ENCODE measurements at regions not wholly inside any gene's neighbourhood (a gene's known extent, or its start where the extent isn't known, plus 50 kb on each side); places are given as distances from the start of the nearest gene placed in this dataset.

DNA sequence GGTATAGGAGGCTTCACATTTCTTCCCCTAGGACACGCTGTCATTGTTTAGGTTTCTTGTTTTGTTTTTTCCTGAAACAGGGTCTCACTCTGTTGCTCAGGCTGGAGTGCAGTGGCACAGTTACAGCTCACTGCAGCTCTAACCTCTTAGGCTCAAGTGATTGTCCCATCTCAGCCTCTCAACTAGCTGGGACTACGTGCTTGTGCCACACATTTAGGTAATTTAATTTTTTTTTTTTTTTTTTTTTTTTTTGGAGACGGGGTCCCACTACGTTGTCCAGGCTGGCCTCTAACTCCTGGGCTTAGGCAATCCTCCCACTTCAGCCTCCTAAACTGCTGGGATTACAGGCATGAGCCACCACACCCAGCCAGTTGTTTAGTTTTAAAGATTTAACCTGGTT is 66.2 kb downstream of the EXOSC2 start:
- no TSS peak for BruUV-seq (replicated peaks)

DNA sequence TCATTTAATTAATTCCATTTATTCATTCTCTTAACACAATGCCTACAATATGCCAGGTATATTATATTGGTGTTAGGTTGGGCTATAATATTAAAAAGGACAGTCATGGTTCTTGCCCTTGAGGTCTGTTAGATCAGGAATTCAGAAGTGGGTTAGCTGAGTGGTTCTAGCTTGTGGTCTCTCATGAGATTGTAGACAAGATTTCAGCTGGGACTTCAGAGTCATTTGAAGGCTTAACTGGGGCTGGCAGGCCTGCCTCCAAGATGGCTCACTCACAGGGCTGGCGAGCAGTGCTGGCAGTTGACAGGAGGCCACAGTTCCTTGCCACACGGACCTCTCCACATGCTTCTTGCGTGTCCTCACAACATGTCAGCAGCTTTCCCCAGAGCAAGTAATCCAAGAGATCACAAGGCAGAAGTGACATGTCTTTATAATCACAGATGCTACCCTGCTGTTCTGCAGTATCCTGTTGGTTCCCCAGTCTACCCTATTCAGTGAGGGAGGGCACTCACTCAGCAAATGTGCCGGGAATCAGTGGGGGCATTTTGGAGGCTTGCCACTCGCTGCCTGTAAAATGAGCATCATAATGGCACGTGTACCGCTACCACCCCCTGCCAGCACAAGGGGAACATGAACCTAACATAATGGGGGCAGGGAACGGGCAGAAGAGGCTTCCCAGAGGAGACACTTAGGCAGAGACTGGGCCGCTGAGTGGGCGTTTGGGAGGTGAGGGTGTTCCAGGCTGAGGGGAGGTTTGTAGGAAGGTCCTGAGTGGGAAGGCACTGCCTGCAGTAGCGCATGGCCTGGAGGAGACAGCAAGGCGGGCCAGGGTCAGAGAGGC is 70.0 kb downstream of the EXOSC2 start:
- no peak for DNase-seq
- no peak overlapping the region for H3K27ac ChIP-seq
- CTCF ChIA-PET = interaction anchor here (0.6 kb wide), 1 partner anchor 155 kb away, joined by 5 read pairs; no protein-coding TSS in a partner anchor

More for the DNA sequence above, 66.2 kb downstream of the EXOSC2 start:
- no peak overlapping the region for H3K4me2 ChIP-seq
- no peak overlapping the region for H3K27ac ChIP-seq
- H3K4me1 ChIP-seq (replicated peaks; ENCODE audit: insufficient read depth) = no peaks in the 10 kb centered on the region
- no peaks in the 10 kb centered on the region for H3K9me2 ChIP-seq (ENCODE audit: insufficient read depth)
- no peaks in the 10 kb centered on the region for H3F3A ChIP-seq (ENCODE audit: insufficient read depth, low read depth)
- ChIA-PET CTCF (no interaction called here), POLR2A (ENCODE audit: unreplicated experiment) (no interaction called here)
- H2AFZ ChIP-seq = no peak overlapping the region
- H3K36me3 ChIP-seq (ENCODE audit: low read depth) = no peaks in the 10 kb centered on the region
- intact Hi-C loops (cut with micrococcal nuclease; ENCODE audit: unreplicated experiment) = no loop called here
- no peaks in the 10 kb centered on the region for H3K9me3 ChIP-seq (ENCODE audit: insufficient read depth, low read depth)
- DNase-seq = no peak
- peaks cover 16% of the 10 kb centered on the region; the same call in 1 of the 2 replicates for H4K20me1 ChIP-seq (ENCODE audit: insufficient read depth)
- H3K4me3 ChIP-seq = no peak overlapping the region
- no peaks in the 10 kb centered on the region for H3K79me2 ChIP-seq (ENCODE audit: low read depth)
- H3K27me3 ChIP-seq (ENCODE audit: insufficient read depth, low read depth) = no peaks in the 10 kb centered on the region
- TF ChIP-seq, protein P1, sequence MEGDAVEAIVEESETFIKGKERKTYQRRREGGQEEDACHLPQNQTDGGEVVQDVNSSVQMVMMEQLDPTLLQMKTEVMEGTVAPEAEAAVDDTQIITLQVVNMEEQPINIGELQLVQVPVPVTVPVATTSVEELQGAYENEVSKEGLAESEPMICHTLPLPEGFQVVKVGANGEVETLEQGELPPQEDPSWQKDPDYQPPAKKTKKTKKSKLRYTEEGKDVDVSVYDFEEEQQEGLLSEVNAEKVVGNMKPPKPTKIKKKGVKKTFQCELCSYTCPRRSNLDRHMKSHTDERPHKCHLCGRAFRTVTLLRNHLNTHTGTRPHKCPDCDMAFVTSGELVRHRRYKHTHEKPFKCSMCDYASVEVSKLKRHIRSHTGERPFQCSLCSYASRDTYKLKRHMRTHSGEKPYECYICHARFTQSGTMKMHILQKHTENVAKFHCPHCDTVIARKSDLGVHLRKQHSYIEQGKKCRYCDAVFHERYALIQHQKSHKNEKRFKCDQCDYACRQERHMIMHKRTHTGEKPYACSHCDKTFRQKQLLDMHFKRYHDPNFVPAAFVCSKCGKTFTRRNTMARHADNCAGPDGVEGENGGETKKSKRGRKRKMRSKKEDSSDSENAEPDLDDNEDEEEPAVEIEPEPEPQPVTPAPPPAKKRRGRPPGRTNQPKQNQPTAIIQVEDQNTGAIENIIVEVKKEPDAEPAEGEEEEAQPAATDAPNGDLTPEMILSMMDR (conservative IDR thresholded peaks at IDR 0.05) = no peak
- no peak for TF ChIP-seq EZH2 (IDR thresholded peaks at IDR 0.05; ENCODE audit: low read depth)

GRCh38 chr9:130765137-130766020 is 69.7 kb upstream of the ABL1 start:
- no peaks in the 10 kb centered on the region for H3K9me3 ChIP-seq (ENCODE audit: insufficient read depth, low read depth)
- H3K4me3 ChIP-seq = no peak overlapping the region
- H3K4me1 ChIP-seq (replicated peaks; ENCODE audit: insufficient read depth) = no peaks in the 10 kb centered on the region
- peaks cover 16% of the 10 kb centered on the region for H4K20me1 ChIP-seq (ENCODE audit: insufficient read depth)
- no peak for DNase-seq
- ChIA-PET CTCF (no interaction called here), POLR2A (ENCODE audit: unreplicated experiment) (no interaction called here)
- no peaks in the 10 kb centered on the region for H3K27me3 ChIP-seq (ENCODE audit: insufficient read depth, low read depth)
- intact Hi-C loops (cut with micrococcal nuclease; ENCODE audit: unreplicated experiment) = no loop called here
- H3K36me3 ChIP-seq (ENCODE audit: low read depth) = no peaks in the 10 kb centered on the region
- no peaks in the 10 kb centered on the region for H3K9me2 ChIP-seq (ENCODE audit: insufficient read depth)
- no TSS peak for BruUV-seq (replicated peaks)
- H3K4me2 ChIP-seq = no peak overlapping the region
- TF ChIP-seq, protein P1 (conservative IDR thresholded peaks at IDR 0.05) = no peak
- no peak for TF ChIP-seq EZH2 (IDR thresholded peaks at IDR 0.05; ENCODE audit: low read depth)
- H3K27ac ChIP-seq = no peak overlapping the region
- H3K79me2 ChIP-seq (ENCODE audit: low read depth) = no peaks in the 10 kb centered on the region
- no peaks in the 10 kb centered on the region for H3F3A ChIP-seq (ENCODE audit: insufficient read depth, low read depth)
- H2AFZ ChIP-seq = no peak overlapping the region

More for the DNA sequence above, 70.0 kb downstream of the EXOSC2 start:
- intact Hi-C loops (cut with micrococcal nuclease; ENCODE audit: unreplicated experiment) = no loop called here
- Histone ChIP-seq H3K27me3 (ENCODE audit: insufficient read depth, low read depth) (no peaks in the 10 kb centered on the region), H3K9me2 (ENCODE audit: insufficient read depth) (no peaks in the 10 kb centered on the region), H3K4me1 (replicated peaks; ENCODE audit: insufficient read depth) (no peaks in the 10 kb centered on the region), H3K36me3 (ENCODE audit: low read depth) (no peaks in the 10 kb centered on the region), H4K20me1 (ENCODE audit: insufficient read depth) (peaks cover 12% of the 10 kb centered on the region; the same call in 1 of the 2 replicates), H2AFZ (no peak overlapping the region), H3K4me3 (no peak overlapping the region), H3F3A (ENCODE audit: insufficient read depth, low read depth) (no peaks in the 10 kb centered on the region), H3K4me2 (no peak overlapping the region), H3K9me3 (ENCODE audit: insufficient read depth, low read depth) (no peaks in the 10 kb centered on the region), H3K79me2 (ENCODE audit: low read depth) (no peaks in the 10 kb centered on the region)
- no TSS peak for BruUV-seq (replicated peaks)
- no peak for TF ChIP-seq EZH2 (IDR thresholded peaks at IDR 0.05; ENCODE audit: low read depth)
- TF ChIP-seq, protein P1 (conservative IDR thresholded peaks at IDR 0.05) = no peak
- POLR2A ChIA-PET (ENCODE audit: unreplicated experiment) = no interaction called here
